Head of caudate nucleus (tissue), 42 donors: ENCODE measurements at regions not wholly inside any gene's neighbourhood (a gene's known extent, or its start where the extent isn't known, plus 50 kb on each side); places are given as distances from the start of the nearest gene placed in this dataset.
A peak's percentile ranks its signal among the peaks of the same experiment; 100 is the strongest.

Experiments
- DNase-seq, 42 donors: peaks; one replicate each; pipeline versions ENCODE4 v3.0.0 to v3.0.0-alpha.2; 2020 to 2021; ENCODE audit warnings: mixed read lengths in 7 of 42
- intact Hi-C: fragments of 100-400 bp; cut with DNase I; formaldehyde crosslinking; loops from one replicate; pipeline ENCODE4 v1.15.0; 2022

DNA sequence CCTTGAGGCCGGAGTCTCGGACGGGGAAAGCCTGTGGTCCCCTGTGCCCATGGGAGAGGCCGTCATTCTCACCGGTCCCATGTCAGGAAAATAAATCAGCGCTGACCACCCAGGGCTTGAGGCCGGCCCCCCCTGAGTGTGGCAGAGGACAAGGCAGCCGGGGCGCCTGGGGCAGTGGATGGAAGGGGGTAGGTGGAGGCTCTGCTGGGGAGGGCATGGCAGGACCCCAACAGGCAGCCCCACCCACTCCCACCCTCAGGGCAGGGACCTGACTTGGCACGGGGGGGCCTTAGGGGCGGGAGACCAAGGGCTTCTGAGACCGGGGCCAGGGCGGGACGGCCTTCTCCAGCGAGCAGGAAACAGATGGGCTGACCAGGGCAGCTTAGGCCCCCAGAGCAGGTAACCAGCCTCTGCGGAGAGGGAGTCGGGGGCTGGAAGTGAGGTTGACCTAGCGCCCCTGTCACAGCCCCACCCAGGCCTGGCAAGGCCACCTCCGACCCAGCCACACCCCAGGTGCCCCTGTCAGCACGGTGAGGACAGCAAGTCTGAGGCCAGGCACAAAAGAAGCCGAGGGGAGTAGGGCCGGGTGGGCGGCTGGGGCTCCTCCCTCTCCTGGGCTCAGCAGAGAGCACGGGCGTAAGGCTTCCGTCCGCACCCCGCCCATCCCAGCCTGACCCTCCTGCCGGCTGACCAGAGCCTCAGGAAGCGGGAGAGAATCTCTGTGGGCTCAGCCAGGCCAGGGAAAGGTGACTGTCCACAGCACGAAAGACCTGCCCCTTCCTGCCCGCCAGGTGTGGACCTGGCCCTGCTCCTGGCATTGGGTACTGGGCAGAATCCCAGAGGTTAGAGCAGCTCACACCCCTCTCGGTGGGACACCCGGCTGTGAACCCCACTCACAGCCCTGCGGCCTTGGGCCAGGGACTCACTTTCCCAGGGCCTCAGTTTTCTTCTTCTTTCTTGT, 87.4 kb downstream of the FOXL3 start:
- peak in 15 of 42 donors; percentile 1 to 40 (median 10) for DNase-seq

DNA sequence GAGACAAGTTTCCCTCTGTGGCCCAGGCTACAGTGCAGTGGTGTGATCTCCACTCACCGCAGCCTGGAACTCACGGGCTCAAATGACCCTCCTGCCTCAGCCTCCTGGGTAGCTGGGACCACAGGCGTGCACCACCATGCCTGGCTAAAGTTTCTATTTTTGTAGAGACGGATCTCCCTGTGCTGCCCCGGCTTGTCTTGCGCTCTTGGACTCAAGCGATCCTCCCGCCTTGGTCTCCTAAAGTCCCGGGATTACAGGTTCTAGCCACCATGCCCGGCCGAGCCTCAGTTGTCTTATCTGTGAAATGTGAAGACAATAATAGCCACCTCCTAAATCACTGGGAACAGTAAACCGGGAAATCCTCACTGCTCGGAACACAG, 88.1 kb downstream of the FOXL3 start:
- intact Hi-C loops: no loop called here
- DNase-seq: peak in 11 of 42 donors; percentile 1 to 37 (median 6)

More for the DNA sequence above, 87.4 kb downstream of the FOXL3 start:
- intact Hi-C loops: no loop called here

DNA sequence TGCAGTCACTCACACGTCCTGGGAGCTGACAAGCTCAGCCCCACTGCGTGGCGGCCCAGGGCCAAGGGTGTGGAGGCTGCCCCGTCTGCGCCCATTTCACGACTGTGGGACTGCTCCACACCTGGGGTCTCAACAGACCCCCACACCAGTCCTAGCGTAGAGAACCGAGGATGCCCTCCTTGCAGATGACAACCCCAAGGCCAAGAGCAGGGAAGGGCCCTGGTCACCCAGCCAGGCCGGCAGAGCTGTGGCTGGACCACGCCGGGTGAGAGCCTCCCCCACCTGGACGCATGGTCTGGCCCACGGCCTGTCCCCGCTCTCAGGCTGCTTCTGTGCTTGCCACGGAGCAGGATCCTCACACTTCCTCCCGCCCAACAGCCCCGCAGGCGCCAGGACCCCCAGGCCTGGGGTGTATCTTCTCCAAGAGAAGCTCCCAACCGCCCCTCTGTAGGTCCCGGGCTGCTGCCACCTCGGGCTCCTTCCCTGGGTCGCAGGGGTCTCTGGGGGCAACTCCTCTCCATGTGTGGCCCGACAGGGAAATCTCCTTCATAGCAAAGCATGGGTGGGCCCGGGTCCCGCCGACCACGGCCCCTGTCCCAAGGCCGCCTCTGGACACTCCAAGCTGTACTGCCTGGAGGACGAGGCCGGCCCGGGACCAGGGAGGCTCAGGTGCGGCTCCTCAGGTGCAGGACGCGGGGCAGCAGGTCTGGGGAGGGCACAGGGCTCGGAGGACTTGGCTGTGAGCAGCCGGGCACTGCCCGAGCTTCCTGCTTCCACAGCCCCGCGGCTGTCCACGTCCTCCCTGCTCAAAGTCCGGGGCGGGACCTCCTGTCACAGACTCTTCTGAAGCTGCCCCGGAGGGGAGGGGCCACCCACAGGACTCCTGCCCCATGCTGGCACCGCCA, 88.8 kb downstream of the FOXL3 start:
- intact Hi-C loops: no loop called here
- peak in 14 of 42 donors; percentile 5 to 30 (median 14) for DNase-seq

DNA sequence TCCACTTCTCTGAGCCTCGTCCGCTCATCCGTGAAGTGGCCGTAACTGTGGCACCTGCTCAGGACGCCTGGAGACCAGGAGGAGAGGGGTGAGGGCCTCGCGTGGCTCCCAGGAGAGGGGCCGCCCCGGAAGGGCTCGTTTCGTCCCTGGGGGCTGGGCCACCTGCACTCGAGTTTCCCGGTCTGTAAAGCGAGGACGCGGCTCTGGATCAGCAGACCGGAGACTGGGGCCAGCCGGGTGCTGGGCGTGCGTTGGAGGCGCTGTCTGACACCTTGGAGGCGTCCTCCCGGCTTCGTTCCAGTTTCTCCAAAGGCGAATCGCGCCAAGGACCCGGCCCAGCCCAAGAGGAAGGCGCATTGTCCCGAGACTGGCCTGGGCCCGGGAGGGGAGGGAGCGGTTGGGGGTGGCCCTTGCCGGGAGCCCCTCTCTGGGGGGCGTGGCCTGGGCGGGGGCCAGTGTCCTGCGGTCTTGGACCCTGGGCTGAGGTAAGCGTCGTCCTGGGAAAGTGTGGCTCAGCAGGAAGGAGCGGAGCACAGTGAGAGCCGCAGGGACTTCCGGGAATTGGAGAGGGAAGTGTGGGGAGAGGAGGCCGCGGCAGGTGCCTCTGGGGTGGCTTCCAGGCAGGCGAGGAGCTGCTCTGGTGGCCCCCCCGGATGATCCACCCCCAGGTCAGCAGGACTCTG, 89.6 kb downstream of the FOXL3 start:
- peak in 14 of 42 donors; percentile 4 to 43 (median 15) for DNase-seq
- intact Hi-C loops: no loop called here

DNA sequence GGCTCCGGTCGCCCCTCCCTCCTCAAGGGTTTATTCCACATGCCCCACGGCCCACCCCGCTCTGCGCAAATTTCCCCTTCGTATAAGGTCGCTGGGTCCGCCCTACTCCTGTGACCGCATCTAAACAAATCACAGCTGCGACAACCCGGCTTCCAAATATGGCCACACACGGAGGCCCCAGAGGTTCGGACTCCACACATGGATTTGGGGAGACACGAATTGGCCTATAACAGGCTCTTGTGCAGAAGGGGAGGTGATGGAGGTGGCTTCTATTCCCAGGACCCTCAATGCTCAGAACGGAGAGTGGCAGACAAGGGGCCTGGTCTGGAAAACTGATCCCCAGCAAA, 90.1 kb downstream of the FOXL3 start:
- intact Hi-C loops: no loop called here
- peak in 6 of 42 donors; percentile 6 to 21 (median 12) for DNase-seq

DNA sequence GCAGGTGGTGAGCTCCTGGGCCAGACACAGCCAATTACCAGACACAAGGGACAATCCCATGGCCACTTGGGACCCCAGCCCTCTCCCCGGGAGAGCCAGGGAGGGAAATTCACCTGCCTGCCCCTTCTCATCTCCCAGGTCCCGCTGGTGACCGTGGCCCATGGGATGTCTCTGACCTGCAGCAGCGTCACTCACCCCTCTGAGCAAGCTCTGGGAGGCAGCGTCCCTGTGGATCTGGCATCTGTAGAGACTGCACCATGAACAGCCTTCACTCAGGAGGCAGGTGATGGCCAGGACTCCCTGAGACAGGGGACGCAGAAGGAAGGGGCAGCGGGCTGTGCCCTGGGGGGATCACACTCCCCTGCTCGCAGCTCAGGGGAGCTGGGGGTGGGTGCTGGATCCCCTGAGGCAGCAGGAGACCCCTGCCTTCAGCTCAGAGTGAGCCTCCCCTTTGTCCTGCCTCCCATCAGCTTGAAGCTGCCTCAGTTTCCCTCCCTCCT, 90.8 kb downstream of the FOXL3 start:
- intact Hi-C loops: no loop called here
- peak in 11 of 42 donors; percentile 2 to 30 (median 8) for DNase-seq

DNA sequence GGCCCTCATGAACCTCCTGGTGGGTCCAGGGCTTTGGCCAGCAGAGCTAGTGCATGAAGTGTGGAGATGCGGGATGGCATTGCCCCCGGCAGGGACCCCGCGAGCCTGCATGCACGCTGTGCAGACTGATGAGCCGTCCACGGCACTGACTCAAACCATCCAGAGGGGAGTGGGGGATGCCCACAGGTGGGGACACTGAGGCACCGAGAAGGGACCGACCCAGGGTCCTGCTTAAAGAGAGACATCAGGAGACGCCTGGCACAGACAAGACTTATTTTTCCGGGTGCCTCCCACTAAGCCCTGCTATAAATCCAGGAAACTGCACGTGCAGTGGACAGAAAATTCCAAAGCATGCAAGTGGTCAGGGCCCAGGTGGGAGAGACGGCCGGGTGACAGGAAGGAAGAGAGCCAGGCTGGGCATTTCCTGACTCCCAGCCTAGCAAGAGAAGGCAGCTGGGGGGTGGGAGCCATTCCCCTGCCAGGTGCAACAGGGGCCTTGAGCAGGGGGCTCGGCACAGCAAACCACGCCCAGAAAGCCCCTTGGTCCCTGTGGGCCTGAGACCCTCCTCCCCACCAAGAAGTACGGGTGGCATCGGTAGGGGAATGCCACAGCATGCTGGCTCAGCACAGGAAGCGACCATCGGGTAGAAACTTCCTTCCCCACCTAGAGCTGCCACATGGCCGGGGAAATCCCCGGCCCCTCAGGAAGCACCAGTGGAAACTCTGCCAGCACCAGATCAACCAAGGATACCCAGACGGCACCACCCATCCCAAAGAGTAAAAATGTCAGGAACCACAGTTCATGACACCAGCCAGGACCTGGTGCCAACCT, 91.5 kb downstream of the FOXL3 start:
- peak in 17 of 42 donors; percentile 0 to 26 (median 8) for DNase-seq
- intact Hi-C loops: no loop called here

DNA sequence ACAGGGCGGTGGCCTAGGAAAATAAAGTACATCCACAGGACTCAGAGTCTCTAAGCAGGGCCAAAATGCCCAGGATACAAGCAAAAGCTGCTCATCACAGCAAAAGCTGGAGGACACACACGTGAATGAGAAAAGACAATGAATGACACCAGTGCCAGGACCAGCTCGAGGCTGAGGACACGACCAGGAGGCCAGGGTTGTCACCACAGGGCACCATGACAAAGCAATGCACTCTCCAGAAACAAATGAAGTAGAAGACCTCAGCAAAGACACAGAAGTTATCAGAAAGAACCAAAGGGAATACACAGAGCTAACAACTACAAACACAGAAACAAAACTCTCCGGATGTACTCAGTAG, 92.1 kb downstream of the FOXL3 start:
- intact Hi-C loops: no loop called here
- DNase-seq: peak in 3 of 42 donors; percentile 0 to 4 (median 2)

DNA sequence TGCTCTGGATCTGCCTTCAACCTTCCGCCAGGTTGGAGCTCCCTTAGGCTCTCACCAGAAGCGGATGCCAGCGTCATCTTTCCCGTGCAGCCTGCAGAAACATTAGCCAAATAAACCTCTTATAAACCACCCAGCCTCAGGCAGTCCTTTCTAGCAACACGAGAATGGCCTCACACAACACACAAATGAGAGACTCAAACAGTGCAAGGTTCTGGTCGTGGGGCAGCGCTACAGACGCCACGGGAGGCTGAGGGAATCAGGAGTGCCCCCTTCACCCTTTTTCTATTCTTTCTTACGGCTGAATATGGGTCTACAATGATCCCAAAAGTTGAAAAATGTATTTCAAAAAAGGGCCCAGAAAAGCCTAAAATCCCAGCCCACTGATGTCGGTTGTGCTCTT, 96.4 kb downstream of the FOXL3 start:
- DNase-seq: peak in 6 of 42 donors; percentile 3 to 11 (median 6)
- intact Hi-C loops: no loop called here

DNA sequence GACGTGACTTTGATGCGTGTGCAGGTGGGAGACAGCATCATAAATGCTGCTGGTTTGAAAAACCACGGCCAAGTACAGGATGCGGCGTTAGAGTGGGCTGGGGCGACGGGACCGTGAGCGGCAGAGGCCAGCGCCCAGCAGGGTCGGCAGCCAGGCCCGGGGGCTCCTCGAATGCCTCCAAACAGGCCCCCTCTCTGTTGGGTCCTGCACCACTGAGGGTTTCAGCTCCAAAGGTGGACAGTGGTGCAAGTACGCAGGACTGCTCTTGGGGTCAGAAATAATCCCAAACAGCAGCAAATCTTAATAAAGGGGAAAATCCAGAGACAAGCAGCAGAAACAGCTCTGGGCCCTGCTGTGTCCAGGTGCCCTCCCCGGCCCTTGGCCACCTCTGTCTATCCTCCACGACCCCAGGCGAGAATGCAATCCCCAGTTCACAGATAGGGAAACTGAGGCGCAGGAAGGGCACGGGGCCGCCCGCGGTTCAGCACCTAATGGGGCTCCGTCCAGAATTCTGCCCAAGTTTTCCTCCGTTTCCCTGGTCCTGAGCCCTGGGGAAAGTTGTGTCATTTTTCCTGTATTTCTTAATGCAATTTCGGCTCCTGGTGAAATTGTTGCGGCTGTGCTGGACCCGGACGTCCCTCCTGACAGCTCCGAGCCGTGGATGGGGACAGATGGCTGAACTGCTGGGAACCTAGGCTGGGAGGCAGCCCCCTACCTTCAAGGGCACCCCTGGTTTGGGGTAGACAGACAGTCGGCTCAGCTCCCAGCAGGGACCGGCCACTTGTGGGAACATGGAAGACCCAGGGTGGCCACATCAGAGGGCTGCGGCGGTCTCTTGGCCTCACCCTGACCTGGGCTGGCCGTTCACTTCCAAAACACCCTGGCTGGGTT, 97.4 kb downstream of the FOXL3 start:
- intact Hi-C loops: no loop called here
- DNase-seq: peak in 12 of 42 donors; percentile 4 to 30 (median 7)

DNA sequence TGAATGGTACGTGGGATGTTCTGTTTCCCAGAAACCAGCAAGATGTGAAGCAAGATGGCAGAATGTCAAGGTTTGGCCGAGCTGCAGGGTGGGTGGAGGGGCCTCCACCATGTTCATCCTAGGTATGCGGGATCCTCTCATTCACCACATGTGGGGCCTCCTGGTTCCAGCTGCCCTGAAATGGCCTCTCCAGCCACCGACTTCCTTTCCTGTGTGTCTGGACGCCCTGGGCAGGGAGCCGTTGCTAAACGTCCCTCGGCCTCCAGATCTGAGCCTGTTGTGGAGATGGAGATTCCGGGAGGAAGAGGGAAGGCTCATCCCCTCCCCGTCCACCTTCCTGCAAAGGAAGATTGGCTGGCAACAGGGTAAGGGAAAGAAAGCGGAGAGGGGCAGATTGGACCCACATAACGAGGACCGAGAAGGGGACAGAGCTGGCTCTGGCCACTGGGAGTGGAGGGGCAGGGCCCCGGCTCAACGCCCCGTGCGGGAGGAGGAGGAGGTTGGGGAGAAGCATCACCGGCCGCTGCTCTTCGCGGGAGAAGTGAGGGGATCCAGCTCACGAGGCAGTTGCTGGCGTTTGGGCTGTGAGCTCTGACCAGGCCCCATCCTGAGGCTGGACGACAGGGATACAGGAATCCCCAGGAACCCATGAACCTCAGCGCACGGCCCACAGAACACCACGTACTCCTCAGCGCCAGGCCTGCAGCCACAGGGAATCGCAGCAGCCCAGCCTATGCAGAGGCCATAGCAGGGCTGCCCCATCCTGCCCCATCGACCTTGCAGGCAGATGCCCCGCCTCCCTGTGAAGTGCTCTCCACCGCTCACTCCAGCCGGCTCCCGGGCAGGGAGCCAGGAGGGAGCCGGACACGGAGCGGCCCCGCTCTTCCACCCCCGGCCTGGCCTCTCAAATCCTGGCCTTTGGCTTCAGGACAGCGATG, 98.3 kb downstream of the FOXL3 start:
- intact Hi-C loops: no loop called here

DNA sequence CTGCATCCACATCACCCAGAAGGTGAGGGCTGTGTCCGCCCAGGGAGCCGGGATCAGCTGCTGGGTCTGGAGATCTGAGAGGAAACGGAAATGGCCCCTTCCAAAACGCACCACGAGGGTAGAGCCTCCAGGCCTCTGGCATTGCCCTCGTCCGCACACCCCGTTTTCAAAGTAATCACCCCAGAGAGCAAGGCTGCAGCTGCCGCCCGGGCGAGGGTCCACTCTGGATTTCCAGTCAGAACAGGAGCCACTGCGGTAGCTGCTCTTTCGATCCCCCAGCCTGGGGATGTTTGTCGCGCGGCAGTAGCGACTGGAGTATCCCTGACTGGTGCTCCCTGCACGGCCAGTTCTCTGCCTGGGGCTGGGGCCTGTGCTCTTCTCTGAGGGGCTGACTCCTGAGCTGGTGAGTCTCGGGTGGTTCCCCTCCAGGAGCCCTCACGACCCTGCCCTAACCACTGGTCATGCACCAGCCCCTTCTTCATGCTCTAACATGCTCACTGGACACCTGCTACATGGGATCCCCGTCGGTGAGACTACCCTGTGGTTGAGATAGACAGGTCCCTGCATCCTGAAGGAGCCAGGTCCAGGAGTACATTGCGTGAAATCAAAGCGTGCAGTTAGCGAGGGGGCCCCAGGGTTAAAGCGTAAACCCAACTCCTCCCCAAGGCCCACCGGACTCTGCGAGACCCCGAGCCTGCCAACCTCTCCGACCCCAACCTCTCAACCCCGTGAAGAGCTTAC, 99.2 kb downstream of the FOXL3 start:
- peak in 11 of 42 donors; percentile 3 to 34 (median 7) for DNase-seq

More for the DNA sequence above, 98.3 kb downstream of the FOXL3 start:
- peak in 12 of 42 donors; percentile 5 to 21 (median 8) for DNase-seq

DNA sequence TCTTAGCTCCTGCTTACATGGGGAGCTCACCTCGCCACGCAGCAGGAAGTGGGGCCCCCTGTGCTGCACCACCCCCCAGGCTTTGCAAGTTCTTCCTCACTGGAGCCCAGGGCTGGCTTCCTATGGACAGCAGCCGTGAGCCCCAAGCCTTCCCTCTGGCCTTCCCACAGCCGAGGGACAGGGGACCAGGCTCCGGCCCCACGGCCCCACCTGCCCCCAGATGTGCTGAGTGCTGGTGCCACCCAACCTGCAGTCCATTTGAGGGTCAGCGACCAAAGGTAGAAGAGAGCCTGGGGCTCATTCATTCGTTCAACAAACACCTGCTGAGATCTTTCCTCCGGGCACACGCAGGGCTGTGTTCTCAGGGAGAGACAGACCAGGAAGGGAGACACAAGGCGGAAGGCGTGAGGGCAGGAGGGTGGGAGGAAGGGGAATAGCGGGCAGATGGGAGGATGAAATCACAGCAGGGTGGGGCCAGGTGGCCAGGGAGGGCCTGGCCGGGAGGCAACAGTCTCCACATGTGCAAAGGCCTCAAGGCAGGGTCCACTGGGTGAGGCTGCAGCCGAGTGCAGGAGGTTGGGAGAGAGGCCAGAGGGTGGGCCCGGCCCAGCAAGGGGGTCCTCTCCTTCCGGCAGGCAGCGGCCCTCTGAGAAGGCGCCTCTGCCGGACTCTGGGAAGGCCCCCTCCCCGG, 100.1 kb downstream of the FOXL3 start:
- peak in 11 of 42 donors; percentile 3 to 22 (median 10) for DNase-seq
- intact Hi-C loops: no loop called here

More for the DNA sequence above, 99.2 kb downstream of the FOXL3 start:
- intact Hi-C loops: no loop called here

DNA sequence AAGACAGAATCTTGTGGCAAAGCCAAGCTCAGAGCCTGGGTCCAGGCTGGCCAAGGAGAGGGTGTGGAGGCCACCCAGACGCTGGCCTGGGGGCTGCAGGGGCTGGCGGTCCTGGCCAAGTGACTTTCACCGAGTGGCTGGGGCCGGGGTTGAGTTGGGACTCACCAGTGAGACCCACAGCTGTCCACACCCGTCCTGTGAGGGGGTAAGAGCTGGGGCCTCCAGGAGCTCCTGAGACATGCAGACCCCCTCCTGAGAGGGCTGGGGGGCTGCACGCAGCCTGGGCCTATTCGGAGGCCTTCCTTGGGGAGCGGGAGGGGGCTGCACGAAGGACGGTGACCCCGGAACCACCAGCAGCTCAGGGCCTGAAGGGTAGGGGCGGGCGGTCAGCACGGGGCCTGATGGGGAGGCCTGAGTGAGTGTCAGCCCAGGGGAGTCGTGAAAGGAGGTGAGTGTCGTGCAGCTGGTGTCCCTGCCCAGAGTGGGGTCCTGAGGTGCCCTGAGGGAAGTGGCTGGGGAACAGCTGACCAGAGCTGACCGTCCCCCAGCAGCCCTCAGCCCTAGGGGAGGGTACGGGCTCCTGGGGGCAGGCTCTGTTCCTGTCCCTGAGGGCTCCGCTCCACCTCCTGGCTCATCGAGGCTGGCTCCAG, 100.9 kb downstream of the FOXL3 start:
- intact Hi-C loops: no loop called here
- peak in 11 of 42 donors; percentile 2 to 37 (median 11) for DNase-seq
